Gastroesophageal sphincter (tissue), 3 donors: ENCODE measurements at regions not wholly inside any gene's neighbourhood (a gene's known extent, or its start where the extent isn't known, plus 50 kb on each side); places are given as distances from the start of the nearest gene placed in this dataset.

ENCODE experiments used
- EP300 ChIP-seq: sonication (generic); formaldehyde crosslinking; IDR thresholded peaks from one replicate; pipeline ENCODE4 v1.6.1; 2017; ENCODE audit warnings: antibody characterized with exemption, mild to moderate bottlenecking
- POLR2A ChIP-seq, 2 donors: fragments of 450-650 bp; IDR thresholded peaks; one replicate each; pipeline ENCODE4 v1.6.1; 2017; ENCODE audit warnings: antibody characterized with exemption in 2 of 2, mild to moderate bottlenecking in 2 of 2, moderate library complexity in 1 of 2
- POLR2AphosphoS5 ChIP-seq: sonication (generic); formaldehyde crosslinking; IDR thresholded peaks from one replicate; pipeline ENCODE4 v1.6.1; 2017; ENCODE audit warnings: antibody characterized with exemption
- TF ChIP-seq, protein P1 (sequence below), 4 experiments: fragments of 200-600 bp in 2 of 4; fragments of 450-650 bp in 2 of 4; sonication (generic) in 1 of 4; IDR thresholded peaks; one replicate each; pipeline ENCODE4 v1.5.1; 2017 to 2019; ENCODE audit warnings: antibody characterized with exemption in 4 of 4, mild to moderate bottlenecking in 2 of 4, moderate library complexity in 2 of 4

DNA sequence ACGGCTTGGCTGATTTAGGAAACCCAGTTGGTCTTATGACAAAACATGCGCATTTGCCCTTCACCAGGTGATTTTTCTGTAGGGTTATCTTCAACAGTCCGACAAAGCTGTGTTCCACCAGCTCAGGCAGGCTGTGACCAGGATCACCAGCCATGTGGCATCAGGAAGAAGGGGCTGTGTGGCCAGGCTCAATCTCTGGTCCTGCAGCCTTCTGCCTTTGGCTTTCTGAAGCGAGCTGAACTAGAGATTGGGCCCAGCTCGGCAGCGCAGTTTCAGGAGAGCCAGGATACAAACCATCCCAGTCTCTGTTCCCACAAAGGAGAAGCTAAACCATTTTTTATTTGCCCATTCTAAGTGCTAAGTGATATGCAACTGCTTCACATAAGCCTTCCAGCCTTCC is 282.3 kb downstream of the SOX11 start:
- TF ChIP-seq, protein P1, sequence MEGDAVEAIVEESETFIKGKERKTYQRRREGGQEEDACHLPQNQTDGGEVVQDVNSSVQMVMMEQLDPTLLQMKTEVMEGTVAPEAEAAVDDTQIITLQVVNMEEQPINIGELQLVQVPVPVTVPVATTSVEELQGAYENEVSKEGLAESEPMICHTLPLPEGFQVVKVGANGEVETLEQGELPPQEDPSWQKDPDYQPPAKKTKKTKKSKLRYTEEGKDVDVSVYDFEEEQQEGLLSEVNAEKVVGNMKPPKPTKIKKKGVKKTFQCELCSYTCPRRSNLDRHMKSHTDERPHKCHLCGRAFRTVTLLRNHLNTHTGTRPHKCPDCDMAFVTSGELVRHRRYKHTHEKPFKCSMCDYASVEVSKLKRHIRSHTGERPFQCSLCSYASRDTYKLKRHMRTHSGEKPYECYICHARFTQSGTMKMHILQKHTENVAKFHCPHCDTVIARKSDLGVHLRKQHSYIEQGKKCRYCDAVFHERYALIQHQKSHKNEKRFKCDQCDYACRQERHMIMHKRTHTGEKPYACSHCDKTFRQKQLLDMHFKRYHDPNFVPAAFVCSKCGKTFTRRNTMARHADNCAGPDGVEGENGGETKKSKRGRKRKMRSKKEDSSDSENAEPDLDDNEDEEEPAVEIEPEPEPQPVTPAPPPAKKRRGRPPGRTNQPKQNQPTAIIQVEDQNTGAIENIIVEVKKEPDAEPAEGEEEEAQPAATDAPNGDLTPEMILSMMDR (IDR thresholded peaks at IDR 0.05), result no peak
- TF ChIP-seq POLR2A (IDR thresholded peaks at IDR 0.05), result no peak
- no peak for TF ChIP-seq POLR2AphosphoS5
- no peak for TF ChIP-seq EP300
